ENCODE measurements at regions not wholly inside any gene's neighbourhood (a gene's known extent, or its start where the extent isn't known, plus 50 kb on each side); places are given as distances from the start of the nearest gene placed in this dataset.

DNA sequence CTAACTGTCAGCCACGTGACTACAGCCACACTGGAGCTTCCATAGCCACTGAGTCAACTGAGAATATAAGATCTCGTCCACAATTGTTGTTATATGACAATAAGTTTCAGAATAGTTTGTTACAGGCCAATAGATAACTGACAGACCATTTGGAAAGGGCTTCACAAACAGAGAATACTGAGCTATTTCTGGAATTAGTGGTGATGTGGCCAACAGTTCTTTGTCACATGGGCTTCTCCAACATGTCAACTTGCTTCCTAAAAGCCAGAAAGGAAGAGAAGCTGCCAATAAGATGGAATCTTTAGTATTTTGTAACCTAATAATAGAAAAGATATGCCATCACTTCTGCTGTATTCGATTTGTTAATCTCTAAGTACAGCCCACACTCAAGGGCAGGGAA lies 1220.4 kb downstream of the CDH8 start:
- TF ChIP-seq SIN3A (IDR thresholded peaks at IDR 0.05; ENCODE audit: borderline replicate concordance, insufficient read depth, low read length) (no peak), POLR2AphosphoS5 (IDR thresholded peaks at IDR 0.05; ENCODE audit: low read depth, low read length) (no peak), TAF1 (IDR thresholded peaks at IDR 0.05; ENCODE audit: borderline replicate concordance, insufficient read depth, low read length) (no peak), FOXP2 (optimal IDR thresholded peaks at IDR 0.05; ENCODE audit: borderline replicate concordance, extremely low read depth, extremely low read length, insufficient read depth) (no peak)
- TF ChIP-seq, protein P1, sequence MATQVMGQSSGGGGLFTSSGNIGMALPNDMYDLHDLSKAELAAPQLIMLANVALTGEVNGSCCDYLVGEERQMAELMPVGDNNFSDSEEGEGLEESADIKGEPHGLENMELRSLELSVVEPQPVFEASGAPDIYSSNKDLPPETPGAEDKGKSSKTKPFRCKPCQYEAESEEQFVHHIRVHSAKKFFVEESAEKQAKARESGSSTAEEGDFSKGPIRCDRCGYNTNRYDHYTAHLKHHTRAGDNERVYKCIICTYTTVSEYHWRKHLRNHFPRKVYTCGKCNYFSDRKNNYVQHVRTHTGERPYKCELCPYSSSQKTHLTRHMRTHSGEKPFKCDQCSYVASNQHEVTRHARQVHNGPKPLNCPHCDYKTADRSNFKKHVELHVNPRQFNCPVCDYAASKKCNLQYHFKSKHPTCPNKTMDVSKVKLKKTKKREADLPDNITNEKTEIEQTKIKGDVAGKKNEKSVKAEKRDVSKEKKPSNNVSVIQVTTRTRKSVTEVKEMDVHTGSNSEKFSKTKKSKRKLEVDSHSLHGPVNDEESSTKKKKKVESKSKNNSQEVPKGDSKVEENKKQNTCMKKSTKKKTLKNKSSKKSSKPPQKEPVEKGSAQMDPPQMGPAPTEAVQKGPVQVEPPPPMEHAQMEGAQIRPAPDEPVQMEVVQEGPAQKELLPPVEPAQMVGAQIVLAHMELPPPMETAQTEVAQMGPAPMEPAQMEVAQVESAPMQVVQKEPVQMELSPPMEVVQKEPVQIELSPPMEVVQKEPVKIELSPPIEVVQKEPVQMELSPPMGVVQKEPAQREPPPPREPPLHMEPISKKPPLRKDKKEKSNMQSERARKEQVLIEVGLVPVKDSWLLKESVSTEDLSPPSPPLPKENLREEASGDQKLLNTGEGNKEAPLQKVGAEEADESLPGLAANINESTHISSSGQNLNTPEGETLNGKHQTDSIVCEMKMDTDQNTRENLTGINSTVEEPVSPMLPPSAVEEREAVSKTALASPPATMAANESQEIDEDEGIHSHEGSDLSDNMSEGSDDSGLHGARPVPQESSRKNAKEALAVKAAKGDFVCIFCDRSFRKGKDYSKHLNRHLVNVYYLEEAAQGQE (IDR thresholded peaks at IDR 0.05; ENCODE audit: insufficient read depth in 1 of 2, low read depth in 2 of 2, low read length in 2 of 2), result no peak

DNA sequence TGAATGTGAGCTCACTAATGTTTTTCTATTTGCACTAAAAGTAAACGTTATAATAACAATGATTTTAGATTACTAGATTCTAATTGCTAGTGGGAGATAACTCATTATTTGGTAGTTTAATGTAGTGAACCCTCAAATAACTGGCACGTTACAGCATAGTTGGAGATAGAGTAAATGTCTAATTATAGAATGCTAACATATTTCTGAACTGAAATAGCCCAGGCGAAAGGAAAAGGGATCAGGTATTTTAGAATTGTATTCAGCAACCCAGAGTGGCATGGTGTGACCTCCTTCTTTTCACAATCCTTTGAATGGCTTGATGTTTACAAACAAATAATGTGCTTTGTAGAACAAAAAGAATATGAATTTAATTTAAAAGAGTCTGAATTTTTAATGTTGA lies 1221.2 kb downstream of the CDH8 start:
- TF ChIP-seq FOXP2 (optimal IDR thresholded peaks at IDR 0.05; ENCODE audit: borderline replicate concordance, extremely low read depth, extremely low read length, insufficient read depth), result no peak

DNA sequence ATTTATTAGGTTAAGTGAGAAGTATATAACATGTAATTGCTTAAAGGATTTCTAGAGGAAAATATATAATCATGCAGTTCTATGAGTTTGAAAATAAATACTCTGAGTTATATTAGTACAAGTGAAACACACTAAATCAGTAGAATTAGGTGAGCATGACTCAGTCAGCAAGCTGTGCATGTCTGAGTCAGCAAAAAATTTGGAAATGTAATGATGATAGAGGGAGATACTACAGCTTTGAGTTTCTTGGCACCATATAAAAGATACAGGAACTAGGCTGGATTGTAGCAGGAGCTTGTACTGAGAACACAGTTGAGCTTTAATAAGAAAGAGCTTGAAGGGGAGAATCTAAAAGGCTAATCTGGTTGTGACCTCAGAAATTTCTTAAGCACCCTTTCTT lies 1224.6 kb downstream of the CDH8 start:
- TF ChIP-seq POLR2AphosphoS5 (IDR thresholded peaks at IDR 0.05; ENCODE audit: low read depth, low read length) (no peak), TAF1 (IDR thresholded peaks at IDR 0.05; ENCODE audit: borderline replicate concordance, insufficient read depth, low read length) (no peak), SIN3A (IDR thresholded peaks at IDR 0.05; ENCODE audit: borderline replicate concordance, insufficient read depth, low read length) (no peak), FOXP2 (optimal IDR thresholded peaks at IDR 0.05; ENCODE audit: borderline replicate concordance, extremely low read depth, extremely low read length, insufficient read depth) (no peak)
- TF ChIP-seq, protein P1 (IDR thresholded peaks at IDR 0.05; ENCODE audit: insufficient read depth in 1 of 2, low read depth in 2 of 2, low read length in 2 of 2), result no peak

DNA sequence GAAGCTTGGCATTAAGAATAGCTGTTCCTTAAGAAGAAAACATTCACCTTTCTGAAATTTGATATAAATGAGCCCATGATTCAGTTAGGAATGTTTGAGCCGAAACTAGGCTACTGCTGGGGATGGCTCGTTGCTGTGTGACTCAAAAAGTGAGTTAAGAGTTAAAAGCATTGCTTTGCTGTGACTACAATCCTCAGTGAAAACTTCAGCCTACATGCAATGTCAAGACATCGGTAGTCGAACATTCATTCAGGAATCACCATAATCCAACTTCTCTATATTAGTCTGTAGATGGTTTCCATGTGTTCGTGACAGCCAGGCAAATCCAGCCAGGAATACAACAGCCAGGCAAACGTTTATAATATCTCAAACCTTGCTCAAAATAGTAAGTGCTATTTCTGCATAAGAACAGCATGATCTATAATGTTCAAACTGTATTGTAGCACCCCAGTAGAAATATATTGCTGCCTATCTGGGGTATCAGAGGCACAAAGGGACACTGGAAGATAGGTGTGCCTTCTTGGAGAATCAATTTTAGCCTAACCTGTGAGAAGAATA lies 1225.1 kb downstream of the CDH8 start:
- TF ChIP-seq, protein P1 (IDR thresholded peaks at IDR 0.05; ENCODE audit: insufficient read depth in 1 of 2, low read depth in 2 of 2, low read length in 2 of 2), result no peak
- TF ChIP-seq POLR2AphosphoS5 (IDR thresholded peaks at IDR 0.05; ENCODE audit: low read depth, low read length) (no peak), FOXP2 (optimal IDR thresholded peaks at IDR 0.05; ENCODE audit: borderline replicate concordance, extremely low read depth, extremely low read length, insufficient read depth) (no peak), SIN3A (IDR thresholded peaks at IDR 0.05; ENCODE audit: borderline replicate concordance, insufficient read depth, low read length) (no peak), TAF1 (IDR thresholded peaks at IDR 0.05; ENCODE audit: borderline replicate concordance, insufficient read depth, low read length) (no peak)

DNA sequence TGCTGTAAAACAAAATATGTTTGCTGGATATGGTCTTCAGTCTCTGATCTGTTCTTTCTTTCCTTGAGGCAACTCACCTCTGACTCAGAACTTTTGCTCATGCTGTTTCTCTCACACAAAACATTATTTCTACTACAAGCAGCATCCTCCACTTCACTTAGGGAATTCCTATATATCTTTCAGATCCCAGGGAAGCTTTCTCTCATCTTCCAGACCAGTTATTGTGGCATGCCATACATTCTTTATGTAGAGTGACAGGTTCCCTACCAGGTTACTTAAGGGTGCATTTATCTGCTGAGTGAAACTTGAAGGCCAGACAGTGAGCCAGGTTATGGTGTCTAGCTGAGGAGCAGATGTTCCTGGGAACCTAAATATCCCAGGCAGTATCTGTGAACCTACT lies 1226.0 kb downstream of the CDH8 start:
- TF ChIP-seq SIN3A (IDR thresholded peaks at IDR 0.05; ENCODE audit: borderline replicate concordance, insufficient read depth, low read length) (no peak), TAF1 (IDR thresholded peaks at IDR 0.05; ENCODE audit: borderline replicate concordance, insufficient read depth, low read length) (no peak), FOXP2 (optimal IDR thresholded peaks at IDR 0.05; ENCODE audit: borderline replicate concordance, extremely low read depth, extremely low read length, insufficient read depth) (no peak), POLR2AphosphoS5 (IDR thresholded peaks at IDR 0.05; ENCODE audit: low read depth, low read length) (no peak)
- TF ChIP-seq, protein P1 (IDR thresholded peaks at IDR 0.05; ENCODE audit: insufficient read depth in 1 of 2, low read depth in 2 of 2, low read length in 2 of 2), result no peak

Measured in PFSK-1 (cell line).